ENCODE measurements at regions not wholly inside any gene's neighbourhood (a gene's known extent, or its start where the extent isn't known, plus 50 kb on each side); places are given as distances from the start of the nearest gene placed in this dataset.

DNA sequence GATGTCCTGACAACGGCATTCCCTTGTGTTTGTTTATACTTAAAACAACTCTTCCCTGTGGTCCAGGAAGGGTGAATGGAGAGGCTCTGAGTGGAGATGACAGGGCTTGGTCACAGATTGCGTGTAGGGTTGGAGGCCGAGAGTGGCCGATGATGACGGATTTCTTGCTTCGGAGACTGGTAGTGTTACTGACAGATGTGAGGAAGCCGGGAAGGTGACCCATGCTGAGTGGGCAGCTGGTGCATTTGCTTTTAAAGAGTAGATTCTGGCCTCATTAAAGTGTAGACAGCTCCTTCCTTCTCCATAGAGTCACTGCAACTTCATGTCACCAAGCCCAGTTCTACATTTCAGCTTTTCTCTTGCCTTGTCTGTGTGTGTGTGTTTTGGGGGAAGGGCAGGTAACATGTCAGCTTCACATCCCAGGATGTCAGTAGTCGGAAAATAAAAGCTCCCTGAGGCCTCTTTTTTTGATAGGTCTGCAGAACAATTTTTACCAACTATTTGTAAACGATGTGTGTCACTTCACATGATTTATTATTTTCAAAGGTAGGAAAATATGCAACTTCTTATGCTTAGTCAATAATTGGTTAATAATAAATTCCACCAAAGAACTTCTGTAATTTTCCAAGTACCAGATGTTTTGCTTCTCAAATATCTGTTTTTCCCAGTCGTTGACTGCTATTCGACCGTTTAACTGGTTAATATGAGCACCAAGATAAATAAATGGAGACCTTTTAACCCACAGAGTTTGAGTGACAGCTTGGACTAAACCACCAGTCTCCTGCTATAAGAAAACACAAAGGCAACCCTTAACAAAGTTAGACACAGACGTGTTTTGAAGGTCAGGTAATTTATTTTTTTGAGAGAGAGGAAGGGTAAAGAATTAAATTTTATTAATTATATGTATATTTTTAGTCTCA is 436.9 kb downstream of the SLC4A3 start:
- no peak overlapping the region for H3K4me3 Mint-ChIP-seq

DNA sequence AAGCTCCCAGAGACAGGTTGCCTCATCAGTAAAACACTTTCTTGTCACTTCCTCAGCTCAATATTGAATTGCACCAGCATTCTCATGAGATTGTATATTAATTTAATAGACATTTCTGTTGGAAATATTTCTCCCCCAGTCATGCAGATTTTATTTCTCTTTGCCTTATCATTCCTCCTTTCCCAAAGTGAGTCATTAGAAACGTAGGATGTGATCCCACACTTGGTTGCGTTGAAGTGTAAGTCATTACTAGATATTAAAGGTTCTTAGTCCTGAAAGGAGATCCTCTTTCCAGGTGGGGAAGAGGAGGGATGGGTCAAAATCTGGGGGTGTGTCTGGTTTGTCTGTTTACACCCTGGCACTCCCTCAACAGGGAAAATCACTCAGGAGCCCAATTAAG is 438.2 kb downstream of the SLC4A3 start:
- Mint-ChIP-seq H3K27me3 (no peaks in the 10 kb centered on the region), H3K4me3 (no peak overlapping the region), H3K27ac (no peak overlapping the region), H3K36me3 (no peaks in the 10 kb centered on the region), H3K4me1 (no peaks in the 10 kb centered on the region), H3K9me3 (peaks cover 4% of the 10 kb centered on the region)

More for the DNA sequence above, 436.9 kb downstream of the SLC4A3 start:
- Mint-ChIP-seq H3K27me3 (no peaks in the 10 kb centered on the region), H3K27ac (no peak overlapping the region), H3K4me1 (no peaks in the 10 kb centered on the region), H3K36me3 (no peaks in the 10 kb centered on the region), H3K9me3 (peaks cover 5% of the 10 kb centered on the region)

GRCh38 chr2:220068846-220069245 is 441.4 kb downstream of the SLC4A3 start:
- Mint-ChIP-seq H3K36me3 (no peaks in the 10 kb centered on the region), H3K4me3 (no peak overlapping the region), H3K27me3 (peaks cover 4% of the 10 kb centered on the region), H3K9me3 (peaks cover 4% of the 10 kb centered on the region), H3K4me1 (no peaks in the 10 kb centered on the region), H3K27ac (no peak overlapping the region)

DNA sequence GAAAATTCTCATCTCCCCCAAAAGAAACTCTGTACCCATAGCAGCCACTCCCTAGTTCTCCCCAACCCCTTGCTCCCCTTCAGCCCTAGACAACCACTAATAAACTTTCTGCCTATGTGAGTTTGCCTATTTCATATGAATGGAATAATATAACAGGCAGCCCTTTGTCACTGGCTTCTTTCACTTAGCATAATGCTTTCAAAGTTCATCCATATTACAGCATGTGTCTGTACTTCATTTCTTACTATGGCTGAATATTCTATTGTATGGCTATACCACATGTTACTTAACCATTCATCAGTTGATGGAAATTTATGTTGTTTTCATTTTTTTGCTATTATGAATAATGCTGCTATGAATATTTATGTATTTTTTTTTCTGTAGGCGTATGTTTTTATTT is 442.9 kb downstream of the SLC4A3 start:
- Mint-ChIP-seq H3K4me1 (no peaks in the 10 kb centered on the region), H3K27ac (no peak overlapping the region), H3K27me3 (peaks cover 5% of the 10 kb centered on the region)

DNA sequence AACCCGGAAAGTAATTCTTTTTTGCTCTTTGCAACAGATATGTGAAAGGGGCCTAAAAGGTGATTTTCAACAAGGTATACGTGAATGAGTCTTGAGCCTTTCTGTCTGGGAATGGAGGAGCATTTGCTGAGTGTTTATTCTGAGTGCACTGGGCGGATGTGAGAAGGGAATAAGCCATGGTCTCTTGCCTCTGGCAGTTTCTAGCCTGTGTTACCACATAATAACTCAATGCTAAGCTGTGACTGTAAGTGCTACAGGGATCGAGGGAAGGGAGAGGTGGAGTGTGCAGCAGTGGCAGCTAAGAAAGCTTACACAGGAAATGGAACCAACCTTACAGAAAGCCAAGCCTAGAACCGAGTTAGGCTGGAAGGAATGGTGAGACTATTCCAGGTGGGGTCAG is 444.3 kb downstream of the SLC4A3 start:
- Mint-ChIP-seq H3K27ac (no peak overlapping the region), H3K4me1 (no peaks in the 10 kb centered on the region), H3K27me3 (peaks cover 5% of the 10 kb centered on the region), H3K4me3 (no peak overlapping the region), H3K9me3 (peaks cover 4% of the 10 kb centered on the region), H3K36me3 (no peaks in the 10 kb centered on the region)

More for the DNA sequence above, 442.9 kb downstream of the SLC4A3 start:
- Mint-ChIP-seq H3K36me3 (no peaks in the 10 kb centered on the region), H3K9me3 (peaks cover 4% of the 10 kb centered on the region), H3K4me3 (no peak overlapping the region)

DNA sequence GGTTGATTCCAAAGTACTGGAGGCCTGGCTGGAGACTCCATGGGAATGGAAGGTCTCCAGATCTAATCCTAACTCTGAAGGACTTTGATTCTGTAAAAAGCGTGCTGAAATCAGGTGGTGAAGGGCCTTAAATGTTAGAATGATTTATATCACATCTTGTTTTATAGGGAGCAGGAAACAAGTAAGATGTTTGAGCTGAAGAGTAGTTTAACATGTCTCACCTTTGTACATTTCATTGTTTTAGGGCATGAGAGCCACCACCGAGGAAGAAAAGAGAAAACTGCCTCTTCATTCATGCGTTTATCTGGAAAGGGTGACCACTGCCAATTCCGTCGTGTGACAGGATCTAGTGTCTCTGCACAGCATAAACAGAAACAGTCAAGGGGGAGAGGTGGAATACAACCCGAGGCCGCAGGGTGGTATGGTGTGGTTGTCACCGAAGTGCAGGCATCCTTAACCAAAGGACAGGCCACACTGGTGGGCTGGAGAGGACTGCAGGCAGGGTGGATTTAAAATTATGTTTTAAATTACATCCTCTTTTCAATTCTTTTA is 445.3 kb downstream of the SLC4A3 start:
- Mint-ChIP-seq H3K27ac (no peak overlapping the region), H3K36me3 (no peaks in the 10 kb centered on the region), H3K4me1 (no peaks in the 10 kb centered on the region), H3K27me3 (peaks cover 5% of the 10 kb centered on the region), H3K9me3 (peaks cover 4% of the 10 kb centered on the region), H3K4me3 (no peak overlapping the region)

- peaks cover 5% of the 10 kb centered on the region for H3K27me3 Mint-ChIP-seq
- no peak overlapping the region for H3K4me3 Mint-ChIP-seq
- H3K9me3 Mint-ChIP-seq = no peaks in the 10 kb centered on the region
- no peak overlapping the region for H3K27ac Mint-ChIP-seq
- no peaks in the 10 kb centered on the region for H3K4me1 Mint-ChIP-seq
- no peaks in the 10 kb centered on the region for H3K36me3 Mint-ChIP-seq
Measured at GRCh38 chr2:220075835-220076234, 448.4 kb downstream of the SLC4A3 start.

GRCh38 chr2:220076734-220077133 is 449.3 kb downstream of the SLC4A3 start:
- Mint-ChIP-seq H3K4me1 (no peaks in the 10 kb centered on the region), H3K27me3 (peaks cover 5% of the 10 kb centered on the region), H3K4me3 (no peak overlapping the region), H3K36me3 (no peaks in the 10 kb centered on the region), H3K9me3 (no peaks in the 10 kb centered on the region), H3K27ac (no peak overlapping the region)

DNA sequence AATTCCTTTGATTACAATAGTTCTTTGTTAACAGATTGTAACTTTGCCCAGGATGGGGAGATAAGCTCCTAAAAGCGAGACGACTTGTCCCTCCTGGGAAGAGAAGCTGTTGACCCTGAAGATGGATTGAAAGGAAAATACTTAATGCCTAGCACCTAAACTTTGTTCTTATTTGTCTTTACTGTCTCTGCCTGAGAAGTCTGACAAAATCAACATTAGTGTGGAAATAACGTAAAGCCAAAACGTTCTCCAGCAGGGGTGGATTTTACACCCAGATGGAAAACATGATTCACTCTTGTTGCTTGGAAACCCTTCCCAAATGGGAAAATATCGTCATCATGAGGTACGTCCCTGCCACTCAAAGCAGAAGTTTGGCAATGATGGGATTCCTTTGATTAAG is 450.1 kb downstream of the SLC4A3 start:
- no peaks in the 10 kb centered on the region for H3K9me3 Mint-ChIP-seq
- H3K27ac Mint-ChIP-seq = no peak overlapping the region
- H3K4me1 Mint-ChIP-seq = no peaks in the 10 kb centered on the region
- no peaks in the 10 kb centered on the region for H3K36me3 Mint-ChIP-seq
- peaks cover 4% of the 10 kb centered on the region for H3K27me3 Mint-ChIP-seq
- H3K4me3 Mint-ChIP-seq = no peak overlapping the region

DNA sequence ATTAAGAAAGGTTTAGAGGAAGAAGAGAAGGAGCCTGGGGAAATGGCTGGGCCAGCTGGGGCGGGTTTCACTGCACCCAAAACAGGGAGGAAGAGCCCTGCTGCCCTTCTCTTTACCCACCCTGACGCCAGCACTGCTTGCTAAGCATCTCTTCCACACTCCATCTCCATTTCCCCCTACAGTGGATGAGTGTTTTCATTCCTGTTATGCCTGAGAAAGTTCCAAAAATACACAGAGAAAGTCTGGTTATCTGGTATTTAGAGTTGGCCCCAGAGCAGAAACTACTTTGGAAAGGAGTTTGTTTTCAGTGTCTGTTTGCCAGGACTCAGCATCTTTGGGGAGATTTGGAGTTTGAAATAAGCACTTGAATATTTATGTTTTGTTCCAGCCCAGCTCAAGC is 451.0 kb downstream of the SLC4A3 start:
- Mint-ChIP-seq H3K27me3 (peaks cover 1% of the 10 kb centered on the region), H3K9me3 (no peaks in the 10 kb centered on the region), H3K36me3 (no peaks in the 10 kb centered on the region), H3K4me1 (no peaks in the 10 kb centered on the region), H3K27ac (no peak overlapping the region), H3K4me3 (no peak overlapping the region)

DNA sequence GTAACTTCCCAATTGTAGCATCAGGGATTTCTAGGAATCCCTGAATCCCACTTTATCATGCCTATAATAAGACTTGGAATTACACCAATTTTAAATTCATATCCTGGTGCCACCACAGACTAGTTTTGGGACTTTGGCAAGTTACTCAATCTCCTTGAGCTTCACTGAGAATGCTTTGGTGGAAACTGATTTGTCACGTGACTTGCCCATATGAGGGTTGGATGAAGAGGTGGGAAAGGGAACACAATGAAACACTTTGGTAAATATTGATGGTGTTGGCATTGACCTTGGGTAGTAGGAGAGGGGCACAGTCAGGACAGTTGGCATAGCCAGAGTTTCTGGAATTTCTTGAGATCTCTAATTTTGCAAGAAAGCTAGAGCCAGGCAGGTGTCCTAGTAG is 452.2 kb downstream of the SLC4A3 start:
- Mint-ChIP-seq H3K27me3 (peaks cover 1% of the 10 kb centered on the region), H3K9me3 (no peaks in the 10 kb centered on the region), H3K4me3 (no peak overlapping the region), H3K4me1 (no peaks in the 10 kb centered on the region), H3K27ac (no peak overlapping the region), H3K36me3 (no peaks in the 10 kb centered on the region)

- H3K27me3 Mint-ChIP-seq = no peaks in the 10 kb centered on the region
- no peaks in the 10 kb centered on the region for H3K36me3 Mint-ChIP-seq
- H3K4me3 Mint-ChIP-seq = no peak overlapping the region
- H3K27ac Mint-ChIP-seq = no peak overlapping the region
- H3K4me1 Mint-ChIP-seq = no peaks in the 10 kb centered on the region
- H3K9me3 Mint-ChIP-seq = no peaks in the 10 kb centered on the region
Measured at GRCh38 chr2:220081171-220081570, 453.7 kb downstream of the SLC4A3 start.

- H3K27me3 Mint-ChIP-seq = peaks cover 4% of the 10 kb centered on the region
- H3K4me3 Mint-ChIP-seq = no peak overlapping the region
- H3K27ac Mint-ChIP-seq = no peak overlapping the region
- H3K4me1 Mint-ChIP-seq = no peaks in the 10 kb centered on the region
- no peaks in the 10 kb centered on the region for H3K9me3 Mint-ChIP-seq
- no peaks in the 10 kb centered on the region for H3K36me3 Mint-ChIP-seq
Measured at GRCh38 chr2:220090050-220090449, 462.6 kb downstream of the SLC4A3 start.

GRCh38 chr2:220096406-220096805 is 469.0 kb downstream of the SLC4A3 start:
- no peak overlapping the region for H3K27ac Mint-ChIP-seq
- no peak overlapping the region for H3K4me3 Mint-ChIP-seq
- no peaks in the 10 kb centered on the region for H3K36me3 Mint-ChIP-seq
- H3K9me3 Mint-ChIP-seq = peaks cover 4% of the 10 kb centered on the region
- no peaks in the 10 kb centered on the region for H3K4me1 Mint-ChIP-seq
- peaks cover 2% of the 10 kb centered on the region for H3K27me3 Mint-ChIP-seq

GRCh38 chr2:220101980-220102379 is 474.6 kb downstream of the SLC4A3 start:
- no peaks in the 10 kb centered on the region for H3K9me3 Mint-ChIP-seq
- H3K36me3 Mint-ChIP-seq = no peaks in the 10 kb centered on the region
- no peak overlapping the region for H3K27ac Mint-ChIP-seq
- no peaks in the 10 kb centered on the region for H3K27me3 Mint-ChIP-seq
- H3K4me1 Mint-ChIP-seq = no peaks in the 10 kb centered on the region
- no peak overlapping the region for H3K4me3 Mint-ChIP-seq

DNA sequence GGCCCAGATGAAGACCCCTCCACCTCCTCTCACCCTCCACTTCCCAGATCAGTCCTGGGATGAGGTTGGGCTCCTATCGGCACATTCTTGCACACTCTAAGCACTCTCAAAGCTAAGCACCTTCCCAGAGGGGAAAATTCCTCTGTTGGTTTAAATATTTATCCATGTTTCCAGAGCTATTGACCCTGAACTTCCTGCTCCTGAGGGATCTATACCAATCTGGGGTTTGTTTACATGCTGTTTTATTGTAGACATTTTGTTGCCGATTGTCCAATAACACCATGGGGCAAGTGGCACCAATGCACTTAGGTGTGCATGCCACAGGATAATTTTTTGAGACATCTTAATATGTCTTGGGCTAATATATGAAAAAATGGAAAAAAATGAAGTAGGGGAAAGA is 476.2 kb downstream of the SLC4A3 start:
- Mint-ChIP-seq H3K9me3 (no peaks in the 10 kb centered on the region), H3K36me3 (no peaks in the 10 kb centered on the region), H3K27ac (no peak overlapping the region), H3K4me1 (no peaks in the 10 kb centered on the region), H3K4me3 (no peak overlapping the region), H3K27me3 (no peaks in the 10 kb centered on the region)
